Adrenal gland (tissue), 9 donors: ENCODE measurements at regions not wholly inside any gene's neighbourhood (a gene's known extent, or its start where the extent isn't known, plus 50 kb on each side); places are given as distances from the start of the nearest gene placed in this dataset.

Experiments
- DNase-seq, 7 donors: peaks; one replicate each; pipeline ENCODE4 v3.0.0-alpha.2; 2019 to 2020
- H3K27ac ChIP-seq, 5 donors: fragments of 200-600 bp; sonication (generic) in 4 of 5; 1 replicate in 3 of 5; 2 replicates in 2 of 5; pipeline versions ENCODE4 v1.5.1 to v1.8.0; 2016 to 2020; ENCODE audit warnings: mild to moderate bottlenecking in 1 of 5
- H3K27me3 ChIP-seq: fragments of 200-600 bp; 2 replicates; pipeline ENCODE4 v1.8.0; 2021
- H3K36me3 ChIP-seq, 2 donors: fragments of 200-600 bp; replicated peaks in 1 of 2; 1 replicate in 1 of 2; 2 replicates in 1 of 2; pipeline versions ENCODE4 v1.5.1 to v1.8.0; 2018 to 2022
- H3K4me1 ChIP-seq, 2 donors: fragments of 200-600 bp; replicated peaks in 1 of 2; 1 replicate in 1 of 2; 2 replicates in 1 of 2; pipeline versions ENCODE4 v1.5.1 to v1.8.0; 2018 to 2021
- H3K4me3 ChIP-seq, 4 donors: fragments of 200-600 bp; sonication (generic) in 3 of 4; one replicate each; pipeline ENCODE4 v1.5.1; 2016 to 2018
- H3K9me3 ChIP-seq, 3 donors: fragments of 200-600 bp; sonication (generic) in 1 of 3; replicated peaks in 1 of 3; 1 replicate in 2 of 3; 2 replicates in 1 of 3; pipeline versions ENCODE4 v1.5.1 to v1.8.0; 2016 to 2021
- POLR2A ChIP-seq, 2 donors: fragments of 450-650 bp; IDR thresholded peaks; one replicate each; pipeline ENCODE4 v1.6.1; 2017; ENCODE audit warnings: antibody characterized with exemption in 2 of 2, mild to moderate bottlenecking in 2 of 2, moderate library complexity in 1 of 2
- WGBS, 4 donors: extraction: QIAGEN DNeasy Blood & Tissue Kit in 2 of 4; methylation state at CpG; one replicate each; pipeline versions ENCODE4 v1.1.5 to v1.1.7; 2013 to 2017; 5-methylcytosine and 5-hydroxymethylcytosine counted together
- intact Hi-C, 2 donors: fragments of 100-400 bp; cut with DNase I; formaldehyde crosslinking; loops; one replicate each; pipeline versions ENCODE4 v1.14.1 to v1.15.0; 2022 to 2023
- TF ChIP-seq, protein P1 (sequence below), 6 experiments: fragments of 450-650 bp in 4 of 6; fragments of 200-600 bp in 2 of 6; sonication (generic) in 1 of 6; IDR thresholded peaks; 1 replicate in 5 of 6; 2 replicates in 1 of 6; pipeline versions ENCODE4 v1.5.1 to v1.8.0; 2016 to 2021; ENCODE audit warnings: antibody characterized with exemption in 6 of 6, mild to moderate bottlenecking in 2 of 6, moderate library complexity in 1 of 6
- donor health status: healthy with polysubstance abuse.
- donor health status: Bipolar disorder and iron deficiency.
- donor health status: DM: yes; HTN: yes; CAD: no.
- donor health status: DM: no; HTN: no; CAD: no.
- donor health status: DM: no; HTN: no; CAD: no.

DNA sequence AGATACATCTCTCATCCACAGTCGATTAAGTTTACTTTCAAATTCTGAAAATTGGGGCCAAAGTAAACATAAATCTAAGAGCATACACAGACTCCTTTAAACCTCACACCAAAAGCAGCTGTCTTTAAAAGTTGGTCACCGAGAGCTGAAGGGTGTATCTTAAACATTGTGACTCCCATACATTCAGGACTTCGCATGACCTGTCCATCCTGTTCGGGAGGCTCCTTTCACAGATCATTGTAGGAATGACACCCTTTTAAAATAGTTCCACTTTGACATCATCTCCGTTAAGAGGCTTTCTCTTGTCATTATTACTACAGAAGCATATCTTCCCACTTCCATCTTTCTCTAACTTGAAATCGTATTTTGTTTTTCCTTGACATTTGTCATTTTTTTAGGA, 440.0 kb downstream of the DNAJB9 start:
- Histone ChIP-seq H3K9me3 (no peaks in the 10 kb centered on the region), H3K4me3 (no peak overlapping the region), H3K27me3 (no peaks in the 10 kb centered on the region), H3K36me3 (no peaks in the 10 kb centered on the region), H3K4me1 (no peaks in the 10 kb centered on the region), H3K27ac (no peak overlapping the region)
- 70 to 81% (median 73%) methylated on average over 6 of the region's 6 CpGs for WGBS, 4 donors
- intact Hi-C loops: no loop called here
- TF ChIP-seq, protein P1, sequence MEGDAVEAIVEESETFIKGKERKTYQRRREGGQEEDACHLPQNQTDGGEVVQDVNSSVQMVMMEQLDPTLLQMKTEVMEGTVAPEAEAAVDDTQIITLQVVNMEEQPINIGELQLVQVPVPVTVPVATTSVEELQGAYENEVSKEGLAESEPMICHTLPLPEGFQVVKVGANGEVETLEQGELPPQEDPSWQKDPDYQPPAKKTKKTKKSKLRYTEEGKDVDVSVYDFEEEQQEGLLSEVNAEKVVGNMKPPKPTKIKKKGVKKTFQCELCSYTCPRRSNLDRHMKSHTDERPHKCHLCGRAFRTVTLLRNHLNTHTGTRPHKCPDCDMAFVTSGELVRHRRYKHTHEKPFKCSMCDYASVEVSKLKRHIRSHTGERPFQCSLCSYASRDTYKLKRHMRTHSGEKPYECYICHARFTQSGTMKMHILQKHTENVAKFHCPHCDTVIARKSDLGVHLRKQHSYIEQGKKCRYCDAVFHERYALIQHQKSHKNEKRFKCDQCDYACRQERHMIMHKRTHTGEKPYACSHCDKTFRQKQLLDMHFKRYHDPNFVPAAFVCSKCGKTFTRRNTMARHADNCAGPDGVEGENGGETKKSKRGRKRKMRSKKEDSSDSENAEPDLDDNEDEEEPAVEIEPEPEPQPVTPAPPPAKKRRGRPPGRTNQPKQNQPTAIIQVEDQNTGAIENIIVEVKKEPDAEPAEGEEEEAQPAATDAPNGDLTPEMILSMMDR (IDR thresholded peaks at IDR 0.05): no peak
- no peak for TF ChIP-seq POLR2A (IDR thresholded peaks at IDR 0.05)
- DNase-seq: no peak

DNA sequence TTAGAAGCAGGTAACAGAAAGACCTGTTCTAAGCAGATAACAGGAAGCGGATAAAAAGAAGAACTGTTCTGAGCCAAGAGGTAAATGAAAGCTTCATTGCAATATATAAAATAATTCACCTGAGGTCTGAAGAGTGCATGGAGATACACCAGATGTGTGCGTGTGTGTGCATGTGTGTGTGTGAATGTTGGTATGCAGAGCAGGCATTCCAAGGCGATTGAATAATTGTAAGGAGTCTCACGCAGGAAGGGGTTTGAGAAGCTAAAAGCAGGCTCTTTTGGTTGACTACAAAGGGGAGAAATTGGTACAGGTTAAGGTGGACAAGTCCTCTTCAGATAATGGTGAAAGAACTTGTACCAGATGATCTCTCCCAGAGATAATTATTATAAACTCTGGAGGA, 450.6 kb downstream of the DNAJB9 start:
- H3K9me3 ChIP-seq: no peaks in the 10 kb centered on the region
- 71 to 75% (median 72%) methylated on average over 4 of the region's 4 CpGs for WGBS, 4 donors
- no peak overlapping the region for H3K4me3 ChIP-seq
- no peaks in the 10 kb centered on the region for H3K36me3 ChIP-seq
- H3K4me1 ChIP-seq: no peaks in the 10 kb centered on the region
- no peak overlapping the region for H3K27ac ChIP-seq
- no peak for TF ChIP-seq POLR2A (IDR thresholded peaks at IDR 0.05)
- TF ChIP-seq, protein P1 (IDR thresholded peaks at IDR 0.05): no peak
- intact Hi-C loops: no loop called here
- DNase-seq: no peak
- no peaks in the 10 kb centered on the region for H3K27me3 ChIP-seq

DNA sequence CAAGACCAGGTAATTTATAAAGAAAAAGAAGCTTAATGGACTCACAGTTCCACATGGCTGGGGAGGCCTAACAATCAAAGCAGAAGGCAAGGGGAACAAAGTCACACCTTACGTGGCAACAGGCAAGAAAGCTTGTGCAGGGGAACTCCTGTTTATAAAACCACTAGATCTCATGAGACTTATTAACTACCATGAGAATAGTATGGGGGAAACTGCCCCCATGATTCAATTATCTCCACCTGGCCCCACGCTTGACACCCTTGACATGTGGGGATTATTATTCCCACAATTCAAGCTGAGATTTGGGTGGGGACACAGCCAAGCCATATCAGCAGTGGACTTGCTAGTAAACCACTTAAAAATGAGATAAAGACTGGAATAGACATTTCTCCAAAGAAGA, 451.7 kb downstream of the DNAJB9 start:
- intact Hi-C loops: no loop called here
- 73 to 88% (median 83%) methylated on average over 2 of the region's 2 CpGs for WGBS, 4 donors
- Histone ChIP-seq H3K27me3 (no peaks in the 10 kb centered on the region), H3K36me3 (no peaks in the 10 kb centered on the region), H3K4me3 (no peak overlapping the region), H3K4me1 (no peaks in the 10 kb centered on the region), H3K27ac (no peak overlapping the region), H3K9me3 (no peaks in the 10 kb centered on the region)
- TF ChIP-seq, protein P1 (IDR thresholded peaks at IDR 0.05): no peak
- TF ChIP-seq POLR2A (IDR thresholded peaks at IDR 0.05): no peak
- no peak for DNase-seq

DNA sequence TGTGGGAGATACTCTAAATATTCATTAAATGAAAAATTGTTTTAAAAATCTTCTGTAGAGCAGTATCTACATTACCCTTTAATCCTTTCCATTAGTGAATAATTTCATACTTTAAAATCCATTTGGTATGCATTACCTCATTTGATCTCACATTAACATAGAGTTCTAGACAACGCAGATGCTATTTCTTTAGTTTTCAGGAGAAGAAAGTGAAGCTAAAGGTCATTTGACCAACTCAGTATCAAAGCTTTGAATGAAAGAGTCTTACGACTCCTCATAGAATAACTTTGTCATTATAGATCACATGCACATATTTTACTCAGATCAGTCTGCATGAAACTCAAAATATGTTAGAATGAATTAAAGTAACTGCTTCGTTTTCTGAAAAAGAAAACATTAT, 460.2 kb downstream of the DNAJB9 start:
- Histone ChIP-seq H3K9me3 (no peaks in the 10 kb centered on the region), H3K27ac (no peak overlapping the region), H3K4me3 (no peak overlapping the region), H3K27me3 (no peaks in the 10 kb centered on the region), H3K4me1 (no peaks in the 10 kb centered on the region), H3K36me3 (no peaks in the 10 kb centered on the region)
- TF ChIP-seq POLR2A (IDR thresholded peaks at IDR 0.05): no peak
- TF ChIP-seq, protein P1 (IDR thresholded peaks at IDR 0.05): no peak
- 68 to 77% (median 76%) methylated on average over 3 of the region's 3 CpGs for WGBS, 4 donors
- intact Hi-C loops: no loop called here
- DNase-seq: no peak
